Thyroid gland (tissue), 4 donors: ENCODE measurements at regions not wholly inside any gene's neighbourhood (a gene's known extent, or its start where the extent isn't known, plus 50 kb on each side); places are given as distances from the start of the nearest gene placed in this dataset.

Experiments used
- CTCF ChIP-seq, 6 experiments: fragments of 200-600 bp in 3 of 6; fragments of 450-650 bp in 3 of 6; sonication (generic) in 3 of 6; IDR thresholded peaks; one replicate each; pipeline ENCODE4 v1.5.1; 2016 to 2019; ENCODE audit warnings: antibody characterized with exemption in 6 of 6, mild to moderate bottlenecking in 2 of 6, inconsistent platforms in 1 of 6, moderate library complexity in 1 of 6
- POLR2A ChIP-seq, 2 donors: fragments of 450-650 bp; IDR thresholded peaks; one replicate each; pipeline ENCODE4 v1.6.1; 2017; ENCODE audit warnings: antibody characterized with exemption in 2 of 2, mild to moderate bottlenecking in 2 of 2, moderate library complexity in 1 of 2

- no peak for TF ChIP-seq CTCF (IDR thresholded peaks at IDR 0.05)
- no peak for TF ChIP-seq POLR2A (IDR thresholded peaks at IDR 0.05)
These were observed 67.9 kb upstream of the GALNT2 start for GRCh38 chr1:229999004-229999670.
